Esophagus squamous epithelium (tissue), 4 donors: ENCODE measurements at regions not wholly inside any gene's neighbourhood (a gene's known extent, or its start where the extent isn't known, plus 50 kb on each side); places are given as distances from the start of the nearest gene placed in this dataset.

ENCODE experiments used
- CTCF ChIP-seq, 6 experiments: fragments of 450-650 bp in 4 of 6; fragments of 200-600 bp in 2 of 6; sonication (generic) in 2 of 6; IDR thresholded peaks; one replicate each; pipeline ENCODE4 v1.5.1; 2016 to 2019; ENCODE audit warnings: antibody characterized with exemption in 6 of 6, mild to moderate bottlenecking in 4 of 6, moderate library complexity in 4 of 6
- POLR2A ChIP-seq, 4 donors: fragments of 450-650 bp; IDR thresholded peaks; one replicate each; pipeline ENCODE4 v1.6.1; 2017; ENCODE audit warnings: antibody characterized with exemption in 4 of 4, mild to moderate bottlenecking in 4 of 4, moderate library complexity in 3 of 4

DNA sequence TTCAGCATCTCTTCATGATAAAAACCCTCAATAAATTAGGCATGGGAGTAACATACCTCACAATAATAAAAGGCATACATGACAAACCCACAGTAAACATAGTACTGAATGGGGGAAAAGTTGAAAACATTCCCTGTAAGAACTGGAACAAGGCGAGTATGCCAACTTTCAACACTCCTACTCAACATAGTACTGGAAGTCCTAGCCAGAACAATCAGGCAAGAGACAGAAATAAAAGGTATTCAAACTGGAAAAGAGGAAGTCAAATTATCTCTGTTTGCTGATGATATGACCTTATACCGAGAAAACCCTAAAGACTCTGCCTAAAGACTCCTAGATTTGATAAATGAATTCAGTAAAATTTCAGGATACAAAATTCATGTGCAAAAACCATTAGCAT is 167.6 kb downstream of the TMEM38B start:
- no peak for TF ChIP-seq CTCF (IDR thresholded peaks at IDR 0.05)
- TF ChIP-seq POLR2A (IDR thresholded peaks at IDR 0.05): no peak
